ENCODE measurements at regions not wholly inside any gene's neighbourhood (a gene's known extent, or its start where the extent isn't known, plus 50 kb on each side); places are given as distances from the start of the nearest gene placed in this dataset.

GRCh38 chr12:89939522-89940215 lies 231.0 kb upstream of the ATP2B1 start:
- TF ChIP-seq CTCF (IDR thresholded peaks at IDR 0.05; ENCODE audit: insufficient read depth, low read length, poor library complexity, severe bottlenecking) (no peak), EZH2phosphoT487 (conservative IDR thresholded peaks at IDR 0.05; ENCODE audit: low read length) (no peak)
